NCI-H2107 treated with DMSO at 0.1 percent for 48 hours (cell line): ENCODE measurements at regions not wholly inside any gene's neighbourhood (a gene's known extent, or its start where the extent isn't known, plus 50 kb on each side); places are given as distances from the start of the nearest gene placed in this dataset.

Experiments
- DNase-seq: peaks from one replicate; lab custom pipeline; 2025; ENCODE audit not compliant: unreplicated experiment; lab: John Stamatoyannopoulos, UW

GRCh38 chr10:128694851-128695725 is 568.9 kb upstream of the MKI67 start:
- DNase-seq, result no peak

- DNase-seq, result no peak
Measured at GRCh38 chr10:128695931-128696330, 569.7 kb upstream of the MKI67 start.

- no peak for DNase-seq
Measured at GRCh38 chr10:128697437-128697836, 571.2 kb upstream of the MKI67 start.

GRCh38 chr10:128701381-128701780 is 575.2 kb upstream of the MKI67 start:
- DNase-seq, result no peak

GRCh38 chr10:128701837-128702236 is 575.6 kb upstream of the MKI67 start:
- no peak for DNase-seq

- DNase-seq, result no peak
Measured at GRCh38 chr10:128704716-128705115, 578.5 kb upstream of the MKI67 start.

- no peak for DNase-seq
Measured at GRCh38 chr10:128708182-128708581, 582.0 kb upstream of the MKI67 start.

GRCh38 chr10:128709686-128710085 is 583.5 kb upstream of the MKI67 start:
- DNase-seq, result no peak

- no peak for DNase-seq
Measured at GRCh38 chr10:128710098-128710797, 584.0 kb upstream of the MKI67 start.

GRCh38 chr10:128710798-128711183 is 584.6 kb upstream of the MKI67 start:
- DNase-seq, result no peak

- no peak for DNase-seq
Measured at GRCh38 chr10:128711806-128712205, 585.6 kb upstream of the MKI67 start.

GRCh38 chr10:128712661-128713400 is 586.6 kb upstream of the MKI67 start:
- DNase-seq, result no peak

- DNase-seq, result no peak
Measured at GRCh38 chr10:128713471-128713870, 587.2 kb upstream of the MKI67 start.

- no peak for DNase-seq
Measured at GRCh38 chr10:128713874-128714570, 587.8 kb upstream of the MKI67 start.

GRCh38 chr10:128714644-128715415 is 588.6 kb upstream of the MKI67 start:
- DNase-seq, result no peak

- DNase-seq, result no peak
Measured at GRCh38 chr10:128716181-128716580, 590.0 kb upstream of the MKI67 start.

- DNase-seq, result no peak
Measured at GRCh38 chr10:128721963-128722445, 595.8 kb upstream of the MKI67 start.

GRCh38 chr10:128722947-128723346 is 596.7 kb upstream of the MKI67 start:
- no peak for DNase-seq

GRCh38 chr10:128723631-128724205 is 597.5 kb upstream of the MKI67 start:
- DNase-seq, result no peak

GRCh38 chr10:128725531-128725930 is 599.3 kb upstream of the MKI67 start:
- DNase-seq, result no peak
